Hepatocyte (in vitro differentiated cells): ENCODE measurements at regions not wholly inside any gene's neighbourhood (a gene's known extent, or its start where the extent isn't known, plus 50 kb on each side); places are given as distances from the start of the nearest gene placed in this dataset.

Source experiments
- EZH2 ChIP-seq: fragments of 200-600 bp; sonication (generic); IDR thresholded peaks from 2 replicates; pipeline ENCODE4 v1.6.1; 2016; ENCODE audit warnings: antibody characterized with exemption, mild to moderate bottlenecking, borderline replicate concordance
- EZH2phosphoT487 ChIP-seq: fragments of 200-600 bp; sonication (generic); IDR thresholded peaks from one replicate; pipeline ENCODE4 v1.6.1; 2018; ENCODE audit warnings: antibody characterized with exemption, mild to moderate bottlenecking, low read depth, moderate library complexity; ENCODE audit not compliant: unreplicated experiment, severe bottlenecking
- TF ChIP-seq, protein P1 (sequence below): fragments of 200-600 bp; sonication (generic); IDR thresholded peaks from 2 replicates; pipeline ENCODE4 v1.5.1; 2016; ENCODE audit warnings: antibody characterized with exemption, mild to moderate bottlenecking; ENCODE audit not compliant: poor library complexity

- TF ChIP-seq, protein P1, sequence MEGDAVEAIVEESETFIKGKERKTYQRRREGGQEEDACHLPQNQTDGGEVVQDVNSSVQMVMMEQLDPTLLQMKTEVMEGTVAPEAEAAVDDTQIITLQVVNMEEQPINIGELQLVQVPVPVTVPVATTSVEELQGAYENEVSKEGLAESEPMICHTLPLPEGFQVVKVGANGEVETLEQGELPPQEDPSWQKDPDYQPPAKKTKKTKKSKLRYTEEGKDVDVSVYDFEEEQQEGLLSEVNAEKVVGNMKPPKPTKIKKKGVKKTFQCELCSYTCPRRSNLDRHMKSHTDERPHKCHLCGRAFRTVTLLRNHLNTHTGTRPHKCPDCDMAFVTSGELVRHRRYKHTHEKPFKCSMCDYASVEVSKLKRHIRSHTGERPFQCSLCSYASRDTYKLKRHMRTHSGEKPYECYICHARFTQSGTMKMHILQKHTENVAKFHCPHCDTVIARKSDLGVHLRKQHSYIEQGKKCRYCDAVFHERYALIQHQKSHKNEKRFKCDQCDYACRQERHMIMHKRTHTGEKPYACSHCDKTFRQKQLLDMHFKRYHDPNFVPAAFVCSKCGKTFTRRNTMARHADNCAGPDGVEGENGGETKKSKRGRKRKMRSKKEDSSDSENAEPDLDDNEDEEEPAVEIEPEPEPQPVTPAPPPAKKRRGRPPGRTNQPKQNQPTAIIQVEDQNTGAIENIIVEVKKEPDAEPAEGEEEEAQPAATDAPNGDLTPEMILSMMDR = no peak
- TF ChIP-seq EZH2 (no peak), EZH2phosphoT487 (no peak)
Observed at GRCh38 chr6:48809700-48810099, 653.4 kb downstream of the MMUT start.
